ENCODE measurements at regions not wholly inside any gene's neighbourhood (a gene's known extent, or its start where the extent isn't known, plus 50 kb on each side); places are given as distances from the start of the nearest gene placed in this dataset.
"Not testable (repeated sequence)": the region's sequence is repeated elsewhere in the genome, so short reads cannot be mapped to it uniquely, and the experiment has no call there.

GRCh38 chr9:27673641-27674040 lies 100.4 kb upstream of the C9orf72 start:
- DNase-seq = no peak

- no peak for DNase-seq
These were observed 102.1 kb upstream of the C9orf72 start for GRCh38 chr9:27675354-27675753.

- DNase-seq = no peak
These were observed 103.5 kb upstream of the C9orf72 start for GRCh38 chr9:27676827-27677226.

- DNase-seq = no peak
These were observed 106.1 kb upstream of the C9orf72 start for GRCh38 chr9:27679338-27679737.

GRCh38 chr9:27683181-27683580 lies 109.9 kb upstream of the C9orf72 start:
- no peak for DNase-seq

- DNase-seq = no peak
These were observed 115.7 kb upstream of the C9orf72 start for GRCh38 chr9:27688954-27689353.

- DNase-seq = not testable (repeated sequence)
These were observed 117.5 kb upstream of the C9orf72 start for GRCh38 chr9:27690816-27691215.

- no peak for DNase-seq
These were observed 126.3 kb upstream of the C9orf72 start for GRCh38 chr9:27699621-27700020.

- no peak for DNase-seq
These were observed 127.7 kb upstream of the C9orf72 start for GRCh38 chr9:27701016-27701415.

GRCh38 chr9:27701587-27701986 lies 128.3 kb upstream of the C9orf72 start:
- no peak for DNase-seq

GRCh38 chr9:27703216-27703980 lies 130.1 kb upstream of the C9orf72 start:
- no peak for DNase-seq

GRCh38 chr9:27711241-27711640 lies 138.0 kb upstream of the C9orf72 start:
- DNase-seq = no peak

- DNase-seq = no peak
These were observed 139.5 kb upstream of the C9orf72 start for GRCh38 chr9:27712806-27713205.

- no peak for DNase-seq
These were observed 141.1 kb upstream of the C9orf72 start for GRCh38 chr9:27714388-27714787.

GRCh38 chr9:27715651-27716050 lies 142.4 kb upstream of the C9orf72 start:
- DNase-seq = no peak

- DNase-seq = no peak
These were observed 144.7 kb upstream of the C9orf72 start for GRCh38 chr9:27717991-27718390.

- DNase-seq = no peak
These were observed 146.4 kb upstream of the C9orf72 start for GRCh38 chr9:27719711-27720110.

- no peak for DNase-seq
These were observed 149.6 kb upstream of the C9orf72 start for GRCh38 chr9:27722866-27723265.

GRCh38 chr9:27726244-27727081 lies 153.2 kb upstream of the C9orf72 start:
- DNase-seq = peak; percentile 33

- no peak for DNase-seq
These were observed 159.2 kb upstream of the C9orf72 start for GRCh38 chr9:27732494-27732893.

- DNase-seq = no peak
These were observed 170.2 kb upstream of the C9orf72 start for GRCh38 chr9:27743490-27743889.

GRCh38 chr9:27747450-27747849 lies 174.2 kb upstream of the C9orf72 start:
- DNase-seq = no peak

- DNase-seq = no peak
These were observed 176.6 kb upstream of the C9orf72 start for GRCh38 chr9:27749838-27750237.

- no peak for DNase-seq
These were observed 177.3 kb upstream of the C9orf72 start for GRCh38 chr9:27750566-27750965.

Data from activated CD4-positive, CD25-positive, alpha-beta regulatory T cell treated with anti-CD3 and anti-CD28 coated beads, Interleukin-2, amount 50 U/mL, for 72 hours (primary cell).